ENCODE measurements at regions not wholly inside any gene's neighbourhood (a gene's known extent, or its start where the extent isn't known, plus 50 kb on each side); places are given as distances from the start of the nearest gene placed in this dataset.

GRCh38 chr1:234896477-234897389, 231.9 kb downstream of the TOMM20 start:
- Histone ChIP-seq H3K27me3 (ENCODE audit: control insufficient read depth in 1 of 2, insufficient read depth in 2 of 2, low read length in 2 of 2) (no peaks in the 10 kb centered on the region), H3K9ac (ENCODE audit: insufficient read depth, low read depth, low read length) (no peak overlapping the region), H3K79me2 (ENCODE audit: insufficient read depth, low read length) (no peaks in the 10 kb centered on the region), H4K20me1 (ENCODE audit: insufficient read depth, low read length) (no peaks in the 10 kb centered on the region), H2AFZ (ENCODE audit: low read length) (no peak overlapping the region), H3K9me3 (ENCODE audit: low read length) (no peaks in the 10 kb centered on the region), H3K27ac (ENCODE audit: extremely low read length, insufficient read depth, low read length) (no peak overlapping the region), H3K4me2 (ENCODE audit: low read depth, low read length) (no peak overlapping the region), H3K4me3 (replicated peaks in 1 of 3; ENCODE audit: insufficient read depth in 1 of 3, low read depth in 2 of 3, low read length in 3 of 3) (no peak overlapping the region), H3K36me3 (replicated peaks in 1 of 2; ENCODE audit: control insufficient read depth in 1 of 2, insufficient read depth in 2 of 2, low read length in 2 of 2) (no peaks in the 10 kb centered on the region), H3K4me1 (ENCODE audit: insufficient read depth, low read length) (peaks cover 56% of the 10 kb centered on the region)
- in situ Hi-C loops (cut with HindIII; ENCODE audit: extremely low pct_ligation_motif_present, low pct_unique_long_range_greater_than_20kb) (loop anchor here (10.0 kb wide), 1 partner anchor 188 kb away; no protein-coding TSS in a partner anchor), intact Hi-C loops (cut with micrococcal nuclease; ENCODE audit: unreplicated experiment) (no loop called here)
- FAIRE-seq = no peak
- ChIA-PET POLR2A (interaction anchor here (0.9 kb wide), 1 partner anchor 187 kb away, joined by 3 read pairs; no protein-coding TSS in a partner anchor), CTCF (ENCODE audit: low intra/inter-chr PET ratio, low total read pairs) (no interaction called here)
- no peak for DNase-seq (ENCODE audit: low spot score)
- no peak for ATAC-seq
- BruUV-seq (replicated peaks) = no TSS peak
- 97% methylated on average over 15 of the region's 15 CpGs for WGBS (ENCODE audit: low lambda C conversion rate)
- TF ChIP-seq CREM (IDR thresholded peaks at IDR 0.05) = no peak
- TF ChIP-seq CREM (CRISPR knock-in tag; IDR thresholded peaks at IDR 0.05) = no peak
- TF ChIP-seq AGO1 (IDR thresholded peaks at IDR 0.05; ENCODE audit: low read depth, low read length, poor library complexity, severe bottlenecking) = no peak
- no peak for TF ChIP-seq SAP130 (CRISPR knock-in tag; IDR thresholded peaks at IDR 0.05; ENCODE audit: low read depth)
- TF ChIP-seq MAFF (IDR thresholded peaks at IDR 0.05; ENCODE audit: low read depth, low read length) = no peak
- peak; percentile 58; the same call in 1 of the 2 replicates for TF ChIP-seq ZNF768 (CRISPR knock-in tag; IDR thresholded peaks at IDR 0.05)
